M059J (cell line): ENCODE measurements at regions not wholly inside any gene's neighbourhood (a gene's known extent, or its start where the extent isn't known, plus 50 kb on each side); places are given as distances from the start of the nearest gene placed in this dataset.
"Not testable (repeated sequence)": the region's sequence is repeated elsewhere in the genome, so short reads cannot be mapped to it uniquely, and the experiment has no call there.

ENCODE experiments used
- DNase-seq: peaks from one replicate; pipeline ENCODE4 v3.0.0-alpha.2; 2012; ENCODE audit warnings: low read depth

- DNase-seq: no peak
These were observed 139.7 kb upstream of the WDFY3 start for GRCh38 chr4:85106166-85106565.

- DNase-seq: no peak
These were observed 140.4 kb upstream of the WDFY3 start for GRCh38 chr4:85106805-85107336.

- peak; percentile 55 for DNase-seq
These were observed 141.1 kb upstream of the WDFY3 start for GRCh38 chr4:85107553-85107952.

- DNase-seq: no peak
These were observed 147.2 kb upstream of the WDFY3 start for GRCh38 chr4:85113706-85114105.

GRCh38 chr4:85114526-85114925 is 148.0 kb upstream of the WDFY3 start:
- no peak for DNase-seq

- no peak for DNase-seq
These were observed 149.5 kb upstream of the WDFY3 start for GRCh38 chr4:85116008-85116407.

- no peak for DNase-seq
These were observed 159.2 kb upstream of the WDFY3 start for GRCh38 chr4:85125688-85126087.

GRCh38 chr4:85126991-85127591 is 160.6 kb upstream of the WDFY3 start:
- DNase-seq: no peak

- DNase-seq: peak; percentile 32
These were observed 161.2 kb upstream of the WDFY3 start for GRCh38 chr4:85127653-85128052.

GRCh38 chr4:85128246-85129204 is 162.0 kb upstream of the WDFY3 start:
- DNase-seq: no peak

GRCh38 chr4:85129354-85130125 is 163.1 kb upstream of the WDFY3 start:
- DNase-seq: not testable (repeated sequence)

GRCh38 chr4:85132117-85132516 is 165.6 kb upstream of the WDFY3 start:
- DNase-seq: no peak

- no peak for DNase-seq
These were observed 166.1 kb upstream of the WDFY3 start for GRCh38 chr4:85132570-85132969.

- not testable (repeated sequence) for DNase-seq
These were observed 173.3 kb upstream of the WDFY3 start for GRCh38 chr4:85139749-85140148.

GRCh38 chr4:85142451-85142850 is 176.0 kb upstream of the WDFY3 start:
- no peak for DNase-seq

GRCh38 chr4:85147481-85148076 is 181.1 kb upstream of the WDFY3 start:
- DNase-seq: peak; percentile 64

- peak; percentile 32 for DNase-seq
These were observed 183.2 kb upstream of the WDFY3 start for GRCh38 chr4:85149676-85150075.

- DNase-seq: no peak
These were observed 184.9 kb upstream of the WDFY3 start for GRCh38 chr4:85151371-85151770.

- no peak for DNase-seq
These were observed 185.3 kb upstream of the WDFY3 start for GRCh38 chr4:85151786-85152185.

GRCh38 chr4:85152480-85152879 is 186.0 kb upstream of the WDFY3 start:
- DNase-seq: no peak

GRCh38 chr4:85153221-85153620 is 186.7 kb upstream of the WDFY3 start:
- peak; percentile 5 for DNase-seq

- DNase-seq: no peak
These were observed 188.1 kb upstream of the WDFY3 start for GRCh38 chr4:85154591-85154990.
